ENCODE measurements at regions not wholly inside any gene's neighbourhood (a gene's known extent, or its start where the extent isn't known, plus 50 kb on each side); places are given as distances from the start of the nearest gene placed in this dataset.

GRCh38 chr20:22403632-22404361 lies 180.6 kb downstream of the FOXA2 start:
- H3K36me3 ChIP-seq, result no peaks in the 10 kb centered on the region
- H3K4me3 ChIP-seq (ENCODE audit: low read depth in 1 of 2, low read length in 1 of 2), result no peak overlapping the region
- no peak overlapping the region for H3K27ac ChIP-seq
- H3K4me1 ChIP-seq (ENCODE audit: control insufficient read depth in 1 of 2, insufficient read depth in 1 of 2, low read depth in 1 of 2, low read length in 1 of 2), result no peaks in the 10 kb centered on the region
- TF ChIP-seq CTCF (IDR thresholded peaks at IDR 0.05), result no peak
- peaks cover 40% of the 10 kb centered on the region for H3K27me3 ChIP-seq
- no peaks in the 10 kb centered on the region for H3K9me3 ChIP-seq

- Histone ChIP-seq H3K27ac (no peak overlapping the region), H3K4me3 (ENCODE audit: low read depth in 1 of 2, low read length in 1 of 2) (no peak overlapping the region), H3K27me3 (peaks cover 40% of the 10 kb centered on the region), H3K36me3 (no peaks in the 10 kb centered on the region), H3K4me1 (ENCODE audit: control insufficient read depth in 1 of 2, insufficient read depth in 1 of 2, low read depth in 1 of 2, low read length in 1 of 2) (no peaks in the 10 kb centered on the region), H3K9me3 (no peaks in the 10 kb centered on the region)
- TF ChIP-seq CTCF (IDR thresholded peaks at IDR 0.05), result no peak
Observed at GRCh38 chr20:22403022-22403631, 181.2 kb downstream of the FOXA2 start.

- H3K27ac ChIP-seq, result no peak overlapping the region
- no peak for TF ChIP-seq CTCF (IDR thresholded peaks at IDR 0.05)
- H3K4me3 ChIP-seq (ENCODE audit: low read depth in 1 of 2, low read length in 1 of 2), result no peak overlapping the region
- no peaks in the 10 kb centered on the region for H3K9me3 ChIP-seq
- H3K27me3 ChIP-seq, result peaks cover 40% of the 10 kb centered on the region
- H3K36me3 ChIP-seq, result no peaks in the 10 kb centered on the region
- no peaks in the 10 kb centered on the region for H3K4me1 ChIP-seq (ENCODE audit: control insufficient read depth in 1 of 2, insufficient read depth in 1 of 2, low read depth in 1 of 2, low read length in 1 of 2)
Observed at GRCh38 chr20:22402550-22402949, 181.8 kb downstream of the FOXA2 start.

- Histone ChIP-seq H3K27ac (no peak overlapping the region), H3K9me3 (no peaks in the 10 kb centered on the region), H3K27me3 (peaks cover 34% of the 10 kb centered on the region), H3K4me3 (ENCODE audit: low read depth in 1 of 2, low read length in 1 of 2) (no peak overlapping the region), H3K4me1 (ENCODE audit: control insufficient read depth in 1 of 2, insufficient read depth in 1 of 2, low read depth in 1 of 2, low read length in 1 of 2) (no peaks in the 10 kb centered on the region), H3K36me3 (no peaks in the 10 kb centered on the region)
- TF ChIP-seq CTCF (IDR thresholded peaks at IDR 0.05), result no peak
Observed at GRCh38 chr20:22400440-22400839, 183.9 kb downstream of the FOXA2 start.

- no peaks in the 10 kb centered on the region for H3K27me3 ChIP-seq
- H3K36me3 ChIP-seq, result no peaks in the 10 kb centered on the region
- H3K4me3 ChIP-seq (ENCODE audit: low read depth in 1 of 2, low read length in 1 of 2), result no peak overlapping the region
- H3K4me1 ChIP-seq (ENCODE audit: control insufficient read depth in 1 of 2, insufficient read depth in 1 of 2, low read depth in 1 of 2, low read length in 1 of 2), result no peaks in the 10 kb centered on the region
- no peak for TF ChIP-seq CTCF (IDR thresholded peaks at IDR 0.05)
- no peaks in the 10 kb centered on the region for H3K9me3 ChIP-seq
- H3K27ac ChIP-seq, result no peak overlapping the region
Observed at GRCh38 chr20:22394583-22394982, 189.8 kb downstream of the FOXA2 start.

Data from neutrophil (primary cell).